K562 (cell line): ENCODE measurements at regions not wholly inside any gene's neighbourhood (a gene's known extent, or its start where the extent isn't known, plus 50 kb on each side); places are given as distances from the start of the nearest gene placed in this dataset.

Experiments
- ATAC-seq: fragments of 200-7000 bp; cut with Tn5 transposase; 3 replicates; pipeline ENCODE4 v1.9.1; 2020; ENCODE audit warnings: moderate library complexity
- BruUV-seq: library from RNA; stranded (reverse); fragments of 400-500 nt; replicated peaks from 2 replicates; lab custom pipeline; 2021; lab: Mats Ljungman, UMichigan
- CTCF ChIA-PET: fragments of 300-600 bp; formaldehyde crosslinking; extraction: SDS; loops from one replicate; lab custom pipeline; 2021; ENCODE audit warnings: low intra/inter-chr PET ratio; lab: Yijun Ruan, JAX
- POLR2A ChIA-PET: fragments of 300-600, 350-650 bp; sonication (Branson Sonifier 250); formaldehyde crosslinking; extraction: SDS; loops from one replicate; lab custom pipeline; 2021; ENCODE audit warnings: antibody characterized with exemption, inconsistent platforms; lab: Yijun Ruan, JAX
- DNase-seq, 4 experiments: peaks; one replicate each; pipeline versions ENCODE4 v3.0.0 to v3.0.0-alpha.2; 2011 to 2018; ENCODE audit warnings: low spot score in 3 of 4, mixed read lengths in 3 of 4; ENCODE audit errors: extremely low read depth in 1 of 4
- FAIRE-seq: peaks from 2 replicates; lab custom pipeline; 2011; peaks lifted over from hg19 to GRCh38; lab: Jason Lieb, UNC
- H2AFZ ChIP-seq: 2 replicates; pipeline ENCODE4 v1.6.0; 2011; ENCODE audit warnings: low read depth, low read length, control low read depth, inconsistent platforms
- H3K27ac ChIP-seq: fragments of 200-600 bp; 3 replicates; pipeline ENCODE4 v1.8.0; 2011; ENCODE audit warnings: low read depth, mild to moderate bottlenecking, control low read depth, inconsistent platforms, low read length, moderate library complexity, mixed read lengths; ENCODE audit errors: extremely low read depth
- H3K27me3 ChIP-seq, 2 experiments: fragments of 300-600 bp in 1 of 2; 2 replicates in 1 of 2; 3 replicates in 1 of 2; pipeline versions ENCODE4 v1.6.0 to v1.8.0; 2011; ENCODE audit warnings: inconsistent platforms in 2 of 2, low read length in 2 of 2, mild to moderate bottlenecking in 1 of 2, mixed read lengths in 1 of 2, moderate library complexity in 1 of 2; ENCODE audit not compliant: control insufficient read depth in 2 of 2, insufficient read depth in 2 of 2
- H3K36me3 ChIP-seq: fragments of 300-600 bp; 3 replicates; pipeline ENCODE4 v1.8.0; 2011; ENCODE audit warnings: mild to moderate bottlenecking, low read length, inconsistent platforms; ENCODE audit not compliant: control insufficient read depth, insufficient read depth
- H3K4me1 ChIP-seq, 2 experiments: fragments of 200-600 bp in 1 of 2; replicated peaks in 1 of 2; 2 replicates in 1 of 2; 3 replicates in 1 of 2; pipeline versions ENCODE4 v1.5.1 to v1.8.0; 2011; ENCODE audit warnings: inconsistent platforms in 2 of 2, low read length in 2 of 2, mild to moderate bottlenecking in 1 of 2, mixed read lengths in 1 of 2, moderate library complexity in 1 of 2; ENCODE audit not compliant: control insufficient read depth in 2 of 2, insufficient read depth in 2 of 2
- H3K4me2 ChIP-seq: 2 replicates; pipeline ENCODE4 v1.6.1; 2011; ENCODE audit warnings: low read length, control low read depth, inconsistent platforms, mixed read lengths; ENCODE audit not compliant: insufficient read depth
- H3K4me3 ChIP-seq: fragments of 200-600 bp; sonication (generic), shearing (Covaris generic); 2 replicates; pipeline ENCODE4 v1.5.1; 2016; ENCODE audit warnings: control low read depth, inconsistent platforms
- H3K79me2 ChIP-seq: fragments of 200-600 bp; 3 replicates; pipeline ENCODE4 v1.8.0; 2011; ENCODE audit warnings: low read length, inconsistent platforms; ENCODE audit not compliant: control insufficient read depth, insufficient read depth
- H3K9ac ChIP-seq, 2 experiments: 2 replicates each; pipeline versions ENCODE4 v1.6.0 to v1.6.1; 2011; ENCODE audit warnings: low read depth in 2 of 2, low read length in 2 of 2, control low read depth in 1 of 2, inconsistent platforms in 1 of 2, mild to moderate bottlenecking in 1 of 2, mixed read lengths in 1 of 2; ENCODE audit not compliant: insufficient read depth in 1 of 2
- H3K9me1 ChIP-seq: one replicate; pipeline ENCODE4 v1.6.0; 2011; ENCODE audit warnings: inconsistent platforms, mild to moderate bottlenecking, low read length, moderate library complexity; ENCODE audit not compliant: control insufficient read depth, insufficient read depth
- H3K9me3 ChIP-seq: replicated peaks from 2 replicates; pipeline ENCODE4 v1.5.1; 2011; ENCODE audit warnings: low read depth, low read length, inconsistent platforms; ENCODE audit not compliant: control insufficient read depth, insufficient read depth
- H4K20me1 ChIP-seq: replicated peaks from 2 replicates; pipeline ENCODE4 v1.6.1; 2011; ENCODE audit warnings: low read length, inconsistent platforms, mixed read lengths; ENCODE audit not compliant: control insufficient read depth, insufficient read depth
- ATF1 ChIP-seq, 2 experiments: fragments of 450-650 bp in 1 of 2; IDR thresholded peaks; 2 replicates each; pipeline ENCODE4 v1.6.1; 2016; ENCODE audit warnings: missing compliant biosample characterization in 1 of 2, missing genetic modification characterization in 1 of 2
- BHLHE40 ChIP-seq: IDR thresholded peaks from 2 replicates; pipeline ENCODE4 v1.6.1; 2011; ENCODE audit warnings: low read length, improper control_type of control experiment
- FIP1L1 ChIP-seq: fragments of 200-400 bp; formaldehyde crosslinking; IDR thresholded peaks from 2 replicates; pipeline ENCODE4 v1.6.1; 2018; ENCODE audit warnings: mild to moderate bottlenecking, low read depth, low read length; ENCODE audit not compliant: poor library complexity, severe bottlenecking
- HNRNPK ChIP-seq: fragments of 200-400 bp; formaldehyde crosslinking; IDR thresholded peaks from one replicate; pipeline ENCODE4 v1.6.1; 2018; ENCODE audit warnings: mild to moderate bottlenecking, low read depth, low read length; ENCODE audit not compliant: poor library complexity, severe bottlenecking
- NFIX ChIP-seq: fragments of 250-450 bp; sonication (Bioruptor Pico); IDR thresholded peaks from 2 replicates; pipeline ENCODE4 v1.4.0; 2020; ENCODE audit warnings: low read depth, mild to moderate bottlenecking, moderate library complexity
- SMC3 ChIP-seq: conservative IDR thresholded peaks from 2 replicates; pipeline ENCODE4 v1.6.1; 2011; ENCODE audit warnings: low read depth, low read length, improper control_type of control experiment; ENCODE audit not compliant: insufficient read depth
- SRF ChIP-seq, 2 experiments: fragments of 250-450, 450-650 bp in 1 of 2; sonication (Bioruptor Pico) in 1 of 2; sonication (generic) in 1 of 2; formaldehyde crosslinking; IDR thresholded peaks; 2 replicates each; pipeline versions ENCODE4 v1.5.0 to v1.5.1; 2020 to 2022; ENCODE audit warnings: mild to moderate bottlenecking in 1 of 2, missing genetic modification reagents in 1 of 2
- TAF7 ChIP-seq: fragments of 450-650 bp; IDR thresholded peaks from 2 replicates; pipeline ENCODE4 v1.6.1; 2016; ENCODE audit warnings: missing genetic modification characterization, missing compliant biosample characterization
- TBL1XR1 ChIP-seq, 2 experiments: IDR thresholded peaks; 2 replicates each; pipeline ENCODE4 v1.6.1; 2012; ENCODE audit warnings: improper control_type of control experiment in 2 of 2, low read length in 2 of 2, mild to moderate bottlenecking in 1 of 2
- ZNF778 ChIP-seq: fragments of 450-650 bp; formaldehyde crosslinking; IDR thresholded peaks from 2 replicates; pipeline ENCODE4 v1.4.0; 2020; ENCODE audit warnings: mild to moderate bottlenecking, moderate library complexity
- in situ Hi-C: fragments of 300-500 bp; cut with MboI; formaldehyde crosslinking; loops from 4 replicates; pipeline ENCODE4 v1.15.0; 2018; ENCODE audit warnings: inconsistent platforms, mixed read lengths
- intact Hi-C: fragments of 100-400 bp; cut with micrococcal nuclease; formaldehyde crosslinking; loops from 2 replicates; pipeline ENCODE4 v1.14.2; 2022
- TF ChIP-seq, protein P1 (sequence below): fragments of 450-650 bp; IDR thresholded peaks from 2 replicates; pipeline ENCODE4 v1.7.0; 2016; ENCODE audit warnings: borderline replicate concordance
- TF ChIP-seq, protein P2 (sequence below): fragments of 450-650 bp; IDR thresholded peaks from 2 replicates; pipeline ENCODE4 v1.6.1; 2016; ENCODE audit warnings: low read depth
- TF ChIP-seq, protein P3 (sequence below), 2 experiments: fragments of 450-650 bp in 1 of 2; sonication (generic) in 1 of 2; formaldehyde crosslinking; conservative IDR thresholded peaks; 2 replicates each; pipeline versions ENCODE4 v1.4.0 to v1.8.1; 2020 to 2022; ENCODE audit warnings: mild to moderate bottlenecking in 1 of 2, missing genetic modification reagents in 1 of 2

DNA sequence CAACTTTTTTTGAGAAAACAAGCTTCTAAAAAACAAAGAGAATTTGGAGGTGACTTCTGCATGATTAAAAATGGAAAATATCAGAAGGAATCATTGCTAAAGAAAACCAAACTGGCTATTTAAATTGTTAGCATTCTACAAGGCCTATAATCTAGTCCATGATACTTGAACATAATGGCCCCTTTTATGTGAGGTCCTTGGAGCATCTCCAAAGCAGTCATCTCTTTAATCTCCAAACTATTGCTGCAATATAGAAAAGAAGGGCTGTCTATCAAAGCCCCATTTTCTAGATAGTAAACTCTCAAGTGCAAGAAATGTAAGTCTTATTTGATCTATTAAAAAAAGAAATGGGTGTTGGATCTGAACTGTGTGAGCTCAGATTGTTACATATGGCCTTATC lies 615.1 kb downstream of the CENPC start:
- H3K36me3 ChIP-seq = no peaks in the 10 kb centered on the region
- in situ Hi-C loops = no loop called here
- intact Hi-C loops = no loop called here
- no peak overlapping the region for H3K4me3 ChIP-seq
- no peaks in the 10 kb centered on the region for H3K9me1 ChIP-seq
- no TSS peak for BruUV-seq
- H3K27me3 ChIP-seq = no peaks in the 10 kb centered on the region
- no peak overlapping the region for H3K27ac ChIP-seq
- CTCF ChIA-PET = no interaction called here
- no peak overlapping the region for H3K9ac ChIP-seq
- no peaks in the 10 kb centered on the region for H3K79me2 ChIP-seq
- no peaks in the 10 kb centered on the region for H4K20me1 ChIP-seq
- FAIRE-seq (no peak), ATAC-seq (no peak), DNase-seq (no peak)
- H3K9me3 ChIP-seq = no peaks in the 10 kb centered on the region
- no peak overlapping the region for H2AFZ ChIP-seq
- H3K4me2 ChIP-seq = no peak overlapping the region
- no peaks in the 10 kb centered on the region for H3K4me1 ChIP-seq
- POLR2A ChIA-PET = no interaction called here
- TF ChIP-seq HNRNPK (no peak), TAF7 (tag) (no peak), SMC3 (no peak), SRF (CRISPR knock-in tag; IDR thresholded peaks at IDR 0.05) (no peak), FIP1L1 (no peak), NFIX (CRISPR knock-in tag) (no peak), TBL1XR1 (IDR thresholded peaks at IDR 0.05; ENCODE audit: low read length in 2 of 2) (no peak), ZNF778 (CRISPR knock-in tag) (no peak), BHLHE40 (no peak), ATF1 (CRISPR knock-in tag; IDR thresholded peaks at IDR 0.05) (no peak), ATF1 (tag; IDR thresholded peaks at IDR 0.05) (no peak)
- TF ChIP-seq, protein P1, sequence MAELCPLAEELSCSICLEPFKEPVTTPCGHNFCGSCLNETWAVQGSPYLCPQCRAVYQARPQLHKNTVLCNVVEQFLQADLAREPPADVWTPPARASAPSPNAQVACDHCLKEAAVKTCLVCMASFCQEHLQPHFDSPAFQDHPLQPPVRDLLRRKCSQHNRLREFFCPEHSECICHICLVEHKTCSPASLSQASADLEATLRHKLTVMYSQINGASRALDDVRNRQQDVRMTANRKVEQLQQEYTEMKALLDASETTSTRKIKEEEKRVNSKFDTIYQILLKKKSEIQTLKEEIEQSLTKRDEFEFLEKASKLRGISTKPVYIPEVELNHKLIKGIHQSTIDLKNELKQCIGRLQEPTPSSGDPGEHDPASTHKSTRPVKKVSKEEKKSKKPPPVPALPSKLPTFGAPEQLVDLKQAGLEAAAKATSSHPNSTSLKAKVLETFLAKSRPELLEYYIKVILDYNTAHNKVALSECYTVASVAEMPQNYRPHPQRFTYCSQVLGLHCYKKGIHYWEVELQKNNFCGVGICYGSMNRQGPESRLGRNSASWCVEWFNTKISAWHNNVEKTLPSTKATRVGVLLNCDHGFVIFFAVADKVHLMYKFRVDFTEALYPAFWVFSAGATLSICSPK = no peak
- TF ChIP-seq, protein P2, sequence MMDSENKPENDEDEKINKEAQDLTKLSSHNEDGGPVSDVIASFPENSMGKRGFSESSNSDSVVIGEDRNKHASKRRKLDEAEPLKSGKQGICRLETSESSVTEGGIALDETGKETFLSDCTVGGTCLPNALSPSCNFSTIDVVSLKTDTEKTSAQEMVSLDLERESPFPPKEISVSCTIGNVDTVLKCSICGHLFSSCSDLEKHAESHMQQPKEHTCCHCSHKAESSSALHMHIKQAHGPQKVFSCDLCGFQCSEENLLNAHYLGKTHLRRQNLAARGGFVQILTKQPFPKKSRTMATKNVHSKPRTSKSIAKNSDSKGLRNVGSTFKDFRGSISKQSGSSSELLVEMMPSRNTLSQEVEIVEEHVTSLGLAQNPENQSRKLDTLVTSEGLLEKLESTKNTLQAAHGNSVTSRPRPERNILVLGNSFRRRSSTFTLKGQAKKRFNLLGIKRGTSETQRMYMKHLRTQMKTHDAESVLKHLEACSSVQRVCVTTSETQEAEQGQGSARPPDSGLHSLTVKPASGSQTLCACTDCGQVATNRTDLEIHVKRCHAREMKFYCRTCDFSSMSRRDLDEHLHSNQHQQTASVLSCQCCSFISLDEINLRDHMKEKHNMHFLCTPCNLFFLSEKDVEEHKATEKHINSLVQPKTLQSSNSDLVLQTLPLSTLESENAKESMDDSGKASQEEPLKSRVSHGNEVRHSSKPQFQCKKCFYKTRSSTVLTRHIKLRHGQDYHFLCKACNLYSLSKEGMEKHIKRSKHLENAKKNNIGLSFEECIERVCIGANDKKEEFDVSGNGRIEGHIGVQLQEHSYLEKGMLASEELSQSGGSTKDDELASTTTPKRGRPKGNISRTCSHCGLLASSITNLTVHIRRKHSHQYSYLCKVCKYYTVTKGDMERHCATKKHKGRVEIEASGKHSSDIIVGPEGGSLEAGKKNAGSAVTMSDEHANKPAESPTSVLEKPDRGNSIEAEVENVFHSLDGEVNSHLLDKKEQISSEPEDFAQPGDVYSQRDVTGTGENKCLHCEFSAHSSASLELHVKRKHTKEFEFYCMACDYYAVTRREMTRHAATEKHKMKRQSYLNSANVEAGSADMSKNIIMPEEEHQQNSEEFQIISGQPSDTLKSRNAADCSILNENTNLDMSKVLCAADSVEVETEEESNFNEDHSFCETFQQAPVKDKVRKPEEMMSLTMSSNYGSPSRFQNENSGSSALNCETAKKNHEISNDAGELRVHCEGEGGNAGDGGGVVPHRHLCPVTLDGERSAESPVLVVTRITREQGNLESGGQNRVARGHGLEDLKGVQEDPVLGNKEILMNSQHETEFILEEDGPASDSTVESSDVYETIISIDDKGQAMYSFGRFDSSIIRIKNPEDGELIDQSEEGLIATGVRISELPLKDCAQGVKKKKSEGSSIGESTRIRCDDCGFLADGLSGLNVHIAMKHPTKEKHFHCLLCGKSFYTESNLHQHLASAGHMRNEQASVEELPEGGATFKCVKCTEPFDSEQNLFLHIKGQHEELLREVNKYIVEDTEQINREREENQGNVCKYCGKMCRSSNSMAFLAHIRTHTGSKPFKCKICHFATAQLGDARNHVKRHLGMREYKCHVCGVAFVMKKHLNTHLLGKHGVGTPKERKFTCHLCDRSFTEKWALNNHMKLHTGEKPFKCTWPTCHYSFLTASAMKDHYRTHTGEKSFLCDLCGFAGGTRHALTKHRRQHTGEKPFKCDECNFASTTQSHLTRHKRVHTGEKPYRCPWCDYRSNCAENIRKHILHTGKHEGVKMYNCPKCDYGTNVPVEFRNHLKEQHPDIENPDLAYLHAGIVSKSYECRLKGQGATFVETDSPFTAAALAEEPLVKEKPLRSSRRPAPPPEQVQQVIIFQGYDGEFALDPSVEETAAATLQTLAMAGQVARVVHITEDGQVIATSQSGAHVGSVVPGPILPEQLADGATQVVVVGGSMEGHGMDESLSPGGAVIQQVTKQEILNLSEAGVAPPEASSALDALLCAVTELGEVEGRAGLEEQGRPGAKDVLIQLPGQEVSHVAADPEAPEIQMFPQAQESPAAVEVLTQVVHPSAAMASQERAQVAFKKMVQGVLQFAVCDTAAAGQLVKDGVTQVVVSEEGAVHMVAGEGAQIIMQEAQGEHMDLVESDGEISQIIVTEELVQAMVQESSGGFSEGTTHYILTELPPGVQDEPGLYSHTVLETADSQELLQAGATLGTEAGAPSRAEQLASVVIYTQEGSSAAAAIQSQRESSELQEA = no peak
- TF ChIP-seq, protein P3, sequence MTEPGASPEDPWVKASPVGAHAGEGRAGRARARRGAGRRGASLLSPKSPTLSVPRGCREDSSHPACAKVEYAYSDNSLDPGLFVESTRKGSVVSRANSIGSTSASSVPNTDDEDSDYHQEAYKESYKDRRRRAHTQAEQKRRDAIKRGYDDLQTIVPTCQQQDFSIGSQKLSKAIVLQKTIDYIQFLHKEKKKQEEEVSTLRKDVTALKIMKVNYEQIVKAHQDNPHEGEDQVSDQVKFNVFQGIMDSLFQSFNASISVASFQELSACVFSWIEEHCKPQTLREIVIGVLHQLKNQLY (CRISPR knock-in tag; conservative IDR thresholded peaks at IDR 0.05) = no peak
